ENCODE measurements at regions not wholly inside any gene's neighbourhood (a gene's known extent, or its start where the extent isn't known, plus 50 kb on each side); places are given as distances from the start of the nearest gene placed in this dataset.
"Not testable (repeated sequence)": the region's sequence is repeated elsewhere in the genome, so short reads cannot be mapped to it uniquely, and the experiment has no call there.

GRCh38 chr3:38967693-38967989 lies 84.1 kb downstream of the SCN11A start:
- Histone ChIP-seq H3K36me3 (ENCODE audit: control insufficient read depth in 3 of 3, insufficient read depth in 3 of 3, low read length in 3 of 3) (no peaks in the 10 kb centered on the region), H3K4me1 (ENCODE audit: control insufficient read depth in 3 of 3, insufficient read depth in 3 of 3, low read length in 3 of 3) (no peaks in the 10 kb centered on the region), H3K27ac (ENCODE audit: low read depth, low read length) (no peak overlapping the region), H3K9ac (ENCODE audit: low read depth in 1 of 3, low read length in 3 of 3) (no peak overlapping the region), H3K4me3 (ENCODE audit: low read length in 3 of 3) (no peak overlapping the region), H3K27me3 (ENCODE audit: control insufficient read depth in 3 of 3, insufficient read depth in 3 of 3, low read length in 3 of 3) (no peaks in the 10 kb centered on the region), H3K9me3 (ENCODE audit: control insufficient read depth in 3 of 3, low read length in 3 of 3) (no peaks in the 10 kb centered on the region)

DNA sequence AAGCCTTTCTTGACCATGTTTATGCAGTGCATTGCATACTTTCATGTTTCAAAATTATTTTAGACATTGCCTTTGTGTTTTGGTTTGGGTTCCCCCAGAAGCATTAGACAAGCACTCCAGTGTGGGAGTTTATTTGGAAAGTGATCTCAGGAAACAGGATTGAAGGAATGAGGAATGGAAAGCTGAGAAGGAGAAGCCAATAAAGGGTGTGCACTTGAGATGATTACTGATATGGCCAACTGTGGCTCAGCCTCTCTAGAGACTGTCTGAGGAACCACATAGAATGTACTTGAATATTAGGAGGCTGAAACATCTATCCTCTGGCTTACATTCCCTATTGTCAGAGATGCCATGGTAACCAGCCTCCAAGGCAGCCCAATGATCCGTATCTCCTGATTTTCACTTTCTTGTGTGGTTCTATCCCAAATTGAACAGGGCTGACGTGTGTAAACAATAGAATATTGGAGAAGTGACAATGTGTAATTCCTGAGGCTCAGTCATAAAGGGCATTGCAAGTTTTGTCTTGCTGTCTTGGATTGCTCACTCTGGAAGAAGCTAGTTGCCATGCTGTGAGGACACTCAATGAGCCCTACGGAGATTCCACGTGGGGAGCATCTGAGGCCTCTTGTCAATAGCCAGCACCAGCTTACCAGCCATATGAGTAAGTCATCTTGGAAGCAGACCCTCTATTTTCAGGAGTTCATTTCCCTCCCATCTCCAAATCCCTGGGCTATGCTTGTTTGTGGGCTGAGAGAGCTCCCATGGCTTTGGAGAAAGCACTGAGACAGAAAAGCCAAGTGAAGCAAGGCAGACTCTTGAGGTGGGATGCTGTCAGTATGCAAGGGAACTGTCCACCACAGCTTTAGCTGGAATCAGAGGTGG lies 84.7 kb downstream of the SCN11A start:
- Histone ChIP-seq H3K4me3 (ENCODE audit: low read length in 3 of 3) (no peak overlapping the region), H3K27me3 (ENCODE audit: control insufficient read depth in 3 of 3, insufficient read depth in 3 of 3, low read length in 3 of 3) (no peaks in the 10 kb centered on the region), H3K9me3 (ENCODE audit: control insufficient read depth in 3 of 3, low read length in 3 of 3) (no peaks in the 10 kb centered on the region), H3K36me3 (ENCODE audit: control insufficient read depth in 3 of 3, insufficient read depth in 3 of 3, low read length in 3 of 3) (no peaks in the 10 kb centered on the region), H3K4me1 (ENCODE audit: control insufficient read depth in 3 of 3, insufficient read depth in 3 of 3, low read length in 3 of 3) (no peaks in the 10 kb centered on the region), H3K27ac (ENCODE audit: low read depth, low read length) (no peak overlapping the region), H3K9ac (ENCODE audit: low read depth in 1 of 3, low read length in 3 of 3) (no peak overlapping the region)

- Histone ChIP-seq H3K4me3 (ENCODE audit: low read length in 3 of 3) (no peak overlapping the region), H3K9ac (ENCODE audit: low read depth in 1 of 3, low read length in 3 of 3) (no peak overlapping the region), H3K4me1 (ENCODE audit: control insufficient read depth in 3 of 3, insufficient read depth in 3 of 3, low read length in 3 of 3) (no peaks in the 10 kb centered on the region), H3K36me3 (ENCODE audit: control insufficient read depth in 3 of 3, insufficient read depth in 3 of 3, low read length in 3 of 3) (no peaks in the 10 kb centered on the region), H3K27me3 (ENCODE audit: control insufficient read depth in 3 of 3, insufficient read depth in 3 of 3, low read length in 3 of 3) (no peaks in the 10 kb centered on the region), H3K9me3 (ENCODE audit: control insufficient read depth in 3 of 3, low read length in 3 of 3) (no peaks in the 10 kb centered on the region), H3K27ac (ENCODE audit: low read depth, low read length) (no peak overlapping the region)
These were observed 87.1 kb downstream of the SCN11A start for GRCh38 chr3:38964646-38965045.

- H3K9me3 ChIP-seq (ENCODE audit: control insufficient read depth in 3 of 3, low read length in 3 of 3), result no peaks in the 10 kb centered on the region
- no peak overlapping the region for H3K4me3 ChIP-seq (ENCODE audit: low read length in 3 of 3)
- H3K4me1 ChIP-seq (ENCODE audit: control insufficient read depth in 3 of 3, insufficient read depth in 3 of 3, low read length in 3 of 3), result no peaks in the 10 kb centered on the region
- no peaks in the 10 kb centered on the region for H3K27me3 ChIP-seq (ENCODE audit: control insufficient read depth in 3 of 3, insufficient read depth in 3 of 3, low read length in 3 of 3)
- no peak overlapping the region for H3K27ac ChIP-seq (ENCODE audit: low read depth, low read length)
- no peak overlapping the region for H3K9ac ChIP-seq (ENCODE audit: low read depth in 1 of 3, low read length in 3 of 3)
- no peaks in the 10 kb centered on the region for H3K36me3 ChIP-seq (ENCODE audit: control insufficient read depth in 3 of 3, insufficient read depth in 3 of 3, low read length in 3 of 3)
These were observed 87.5 kb downstream of the SCN11A start for GRCh38 chr3:38964204-38964603.

DNA sequence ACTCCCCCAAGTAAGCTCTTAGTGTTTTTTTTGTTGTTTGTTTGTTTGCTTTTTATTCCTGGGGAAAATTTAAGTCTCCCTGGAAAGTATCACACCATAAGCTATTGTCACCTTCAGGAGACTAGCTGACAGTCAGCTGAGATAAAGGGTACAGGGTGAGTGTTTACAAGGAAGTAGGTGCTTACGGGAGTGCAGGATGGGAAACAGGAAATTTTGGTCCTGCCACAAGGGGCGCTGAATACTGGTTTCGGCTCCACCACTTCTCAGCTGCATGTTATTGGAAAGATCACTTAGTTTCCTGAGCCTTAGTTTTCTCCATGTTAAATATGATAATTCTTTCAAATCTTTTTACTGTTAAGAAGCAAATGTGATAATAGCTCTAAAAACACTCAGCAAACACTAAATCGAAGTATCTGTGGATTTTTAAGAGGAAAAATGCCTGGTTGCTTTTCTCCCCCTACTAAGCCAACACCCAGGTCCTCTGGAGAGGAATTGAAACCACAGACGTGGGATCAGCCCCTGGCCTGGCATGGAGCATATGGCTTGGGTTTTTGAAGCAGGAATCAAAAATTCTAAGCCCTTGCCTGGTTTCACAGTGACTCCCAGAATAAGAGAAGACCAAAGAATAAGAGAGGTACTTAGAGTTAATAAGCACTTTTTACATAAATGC lies 90.7 kb downstream of the SCN11A start:
- Histone ChIP-seq H3K9me3 (ENCODE audit: control insufficient read depth in 3 of 3, low read length in 3 of 3) (no peaks in the 10 kb centered on the region), H3K4me1 (ENCODE audit: control insufficient read depth in 3 of 3, insufficient read depth in 3 of 3, low read length in 3 of 3) (no peaks in the 10 kb centered on the region), H3K36me3 (ENCODE audit: control insufficient read depth in 3 of 3, insufficient read depth in 3 of 3, low read length in 3 of 3) (no peaks in the 10 kb centered on the region), H3K27ac (ENCODE audit: low read depth, low read length) (no peak overlapping the region), H3K9ac (ENCODE audit: low read depth in 1 of 3, low read length in 3 of 3) (no peak overlapping the region), H3K4me3 (ENCODE audit: low read length in 3 of 3) (peak overlapping the region in 1 of 3 donors; percentile 34), H3K27me3 (ENCODE audit: control insufficient read depth in 3 of 3, insufficient read depth in 3 of 3, low read length in 3 of 3) (no peaks in the 10 kb centered on the region)

DNA sequence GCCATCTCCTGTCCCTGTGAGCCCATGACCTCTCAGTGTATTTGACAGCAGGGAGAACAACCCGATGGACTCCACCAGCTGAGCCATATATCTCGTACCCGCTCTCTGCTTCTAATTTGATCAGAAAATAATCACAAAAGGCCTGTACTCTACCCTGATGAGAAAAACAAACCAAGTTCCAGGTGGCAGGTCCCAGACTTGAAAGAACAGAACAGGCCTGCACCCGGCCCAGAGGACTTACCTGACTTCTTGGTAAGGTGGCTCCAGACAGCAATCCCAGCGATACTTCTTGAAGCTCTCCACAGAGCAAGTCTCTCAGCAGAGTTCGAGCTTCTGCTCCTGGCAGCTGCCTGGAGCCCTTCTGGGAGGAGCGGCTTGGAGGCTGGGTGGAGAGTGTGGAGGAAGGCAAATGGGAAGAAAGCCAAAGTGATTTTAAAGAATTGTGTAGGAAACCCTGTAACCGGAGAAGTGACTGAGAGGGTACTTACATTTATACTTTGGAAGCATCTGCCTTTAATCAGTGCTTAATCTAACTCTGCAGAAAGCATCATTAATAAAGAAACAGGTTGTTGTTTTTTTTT lies 91.6 kb downstream of the SCN11A start:
- H3K4me1 ChIP-seq (ENCODE audit: control insufficient read depth in 3 of 3, insufficient read depth in 3 of 3, low read length in 3 of 3), result no peaks in the 10 kb centered on the region
- H3K27me3 ChIP-seq (ENCODE audit: control insufficient read depth in 3 of 3, insufficient read depth in 3 of 3, low read length in 3 of 3), result no peaks in the 10 kb centered on the region
- no peak overlapping the region for H3K9ac ChIP-seq (ENCODE audit: low read depth in 1 of 3, low read length in 3 of 3)

GRCh38 chr3:38958026-38958720 lies 93.6 kb downstream of the SCN11A start:
- no peaks in the 10 kb centered on the region for H3K4me1 ChIP-seq (ENCODE audit: control insufficient read depth in 3 of 3, insufficient read depth in 3 of 3, low read length in 3 of 3)
- no peak overlapping the region for H3K9ac ChIP-seq (ENCODE audit: low read depth in 1 of 3, low read length in 3 of 3)
- no peaks in the 10 kb centered on the region for H3K9me3 ChIP-seq (ENCODE audit: control insufficient read depth in 3 of 3, low read length in 3 of 3)
- no peak overlapping the region for H3K4me3 ChIP-seq (ENCODE audit: low read length in 3 of 3)
- no peaks in the 10 kb centered on the region for H3K36me3 ChIP-seq (ENCODE audit: control insufficient read depth in 3 of 3, insufficient read depth in 3 of 3, low read length in 3 of 3)
- no peaks in the 10 kb centered on the region for H3K27me3 ChIP-seq (ENCODE audit: control insufficient read depth in 3 of 3, insufficient read depth in 3 of 3, low read length in 3 of 3)
- no peak overlapping the region for H3K27ac ChIP-seq (ENCODE audit: low read depth, low read length)

More for the DNA sequence above, 91.6 kb downstream of the SCN11A start:
- Histone ChIP-seq H3K27ac (ENCODE audit: low read depth, low read length) (no peak overlapping the region), H3K4me3 (ENCODE audit: low read length in 3 of 3) (no peak overlapping the region), H3K9me3 (ENCODE audit: control insufficient read depth in 3 of 3, low read length in 3 of 3) (no peaks in the 10 kb centered on the region), H3K36me3 (ENCODE audit: control insufficient read depth in 3 of 3, insufficient read depth in 3 of 3, low read length in 3 of 3) (no peaks in the 10 kb centered on the region)

DNA sequence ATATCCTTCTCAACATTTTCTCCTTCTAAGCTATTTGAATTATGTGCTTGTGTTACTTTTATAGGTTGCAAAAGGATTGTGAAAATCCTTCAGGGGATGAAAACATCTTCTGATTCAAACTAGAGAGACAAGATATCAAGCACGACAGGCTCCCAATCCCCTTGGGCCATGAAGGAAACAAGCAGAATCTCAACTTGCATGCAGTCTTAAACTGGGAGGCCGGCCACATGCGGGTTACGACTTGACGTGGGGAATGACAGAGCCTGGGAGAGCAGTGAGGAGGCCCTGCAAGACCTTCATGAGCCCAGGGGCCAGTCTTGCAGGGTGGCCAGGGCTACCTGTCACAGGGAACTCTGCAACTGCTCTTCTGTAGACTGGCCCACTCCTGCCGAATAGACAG lies 94.4 kb downstream of the SCN11A start:
- Histone ChIP-seq H3K4me1 (ENCODE audit: control insufficient read depth in 3 of 3, insufficient read depth in 3 of 3, low read length in 3 of 3) (no peaks in the 10 kb centered on the region), H3K9ac (ENCODE audit: low read depth in 1 of 3, low read length in 3 of 3) (no peak overlapping the region), H3K9me3 (ENCODE audit: control insufficient read depth in 3 of 3, low read length in 3 of 3) (no peaks in the 10 kb centered on the region), H3K36me3 (ENCODE audit: control insufficient read depth in 3 of 3, insufficient read depth in 3 of 3, low read length in 3 of 3) (no peaks in the 10 kb centered on the region), H3K27me3 (ENCODE audit: control insufficient read depth in 3 of 3, insufficient read depth in 3 of 3, low read length in 3 of 3) (no peaks in the 10 kb centered on the region), H3K27ac (ENCODE audit: low read depth, low read length) (no peak overlapping the region), H3K4me3 (ENCODE audit: low read length in 3 of 3) (no peak overlapping the region)

- Histone ChIP-seq H3K4me3 (ENCODE audit: low read length in 3 of 3) (no peak overlapping the region), H3K9ac (ENCODE audit: low read depth in 1 of 3, low read length in 3 of 3) (no peak overlapping the region)
These were observed 99.0 kb downstream of the SCN11A start for GRCh38 chr3:38952721-38953120.

DNA sequence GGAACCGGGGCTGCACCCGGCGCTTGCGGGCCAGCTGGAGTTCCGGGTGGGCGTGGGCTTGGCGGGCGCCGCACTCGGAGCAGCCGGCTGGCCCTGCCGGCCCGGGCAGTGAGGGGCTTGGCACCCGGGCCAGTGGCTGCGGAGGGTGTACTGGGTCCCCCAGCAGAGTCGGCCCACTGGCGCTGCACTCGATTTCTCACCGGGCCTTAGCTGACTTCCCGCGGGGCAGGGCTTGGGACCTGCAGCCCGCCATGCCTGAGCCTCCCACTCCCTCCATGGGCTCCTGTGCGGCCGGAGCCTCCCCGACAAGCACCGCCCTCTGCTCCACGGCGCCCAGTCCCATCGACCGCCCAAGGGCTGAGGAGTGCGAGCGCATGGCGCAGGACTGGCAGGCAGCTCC lies 100.6 kb downstream of the SCN11A start:
- H3K4me1 ChIP-seq (ENCODE audit: control insufficient read depth in 3 of 3, insufficient read depth in 3 of 3, low read length in 3 of 3); H3K36me3 ChIP-seq (ENCODE audit: control insufficient read depth in 3 of 3, insufficient read depth in 3 of 3, low read length in 3 of 3); H3K9ac ChIP-seq (ENCODE audit: low read depth in 1 of 3, low read length in 3 of 3); H3K27ac ChIP-seq (ENCODE audit: low read depth, low read length); H3K4me3 ChIP-seq (ENCODE audit: low read length in 3 of 3); H3K9me3 ChIP-seq (ENCODE audit: control insufficient read depth in 3 of 3, low read length in 3 of 3); H3K27me3 ChIP-seq (ENCODE audit: control insufficient read depth in 3 of 3, insufficient read depth in 3 of 3, low read length in 3 of 3): not testable (repeated sequence)

More at GRCh38 chr3:38952721-38953120, 99.0 kb downstream of the SCN11A start:
- H3K4me1 ChIP-seq (ENCODE audit: control insufficient read depth in 3 of 3, insufficient read depth in 3 of 3, low read length in 3 of 3), result no peaks in the 10 kb centered on the region
- no peak overlapping the region for H3K27ac ChIP-seq (ENCODE audit: low read depth, low read length)
- no peaks in the 10 kb centered on the region for H3K36me3 ChIP-seq (ENCODE audit: control insufficient read depth in 3 of 3, insufficient read depth in 3 of 3, low read length in 3 of 3)
- no peaks in the 10 kb centered on the region for H3K27me3 ChIP-seq (ENCODE audit: control insufficient read depth in 3 of 3, insufficient read depth in 3 of 3, low read length in 3 of 3)
- H3K9me3 ChIP-seq (ENCODE audit: control insufficient read depth in 3 of 3, low read length in 3 of 3), result no peaks in the 10 kb centered on the region

Data from skeletal muscle tissue (tissue), 3 donors.